ENCODE measurements at regions not wholly inside any gene's neighbourhood (a gene's known extent, or its start where the extent isn't known, plus 50 kb on each side); places are given as distances from the start of the nearest gene placed in this dataset.
"Not testable (repeated sequence)": the region's sequence is repeated elsewhere in the genome, so short reads cannot be mapped to it uniquely, and the experiment has no call there.

DNA sequence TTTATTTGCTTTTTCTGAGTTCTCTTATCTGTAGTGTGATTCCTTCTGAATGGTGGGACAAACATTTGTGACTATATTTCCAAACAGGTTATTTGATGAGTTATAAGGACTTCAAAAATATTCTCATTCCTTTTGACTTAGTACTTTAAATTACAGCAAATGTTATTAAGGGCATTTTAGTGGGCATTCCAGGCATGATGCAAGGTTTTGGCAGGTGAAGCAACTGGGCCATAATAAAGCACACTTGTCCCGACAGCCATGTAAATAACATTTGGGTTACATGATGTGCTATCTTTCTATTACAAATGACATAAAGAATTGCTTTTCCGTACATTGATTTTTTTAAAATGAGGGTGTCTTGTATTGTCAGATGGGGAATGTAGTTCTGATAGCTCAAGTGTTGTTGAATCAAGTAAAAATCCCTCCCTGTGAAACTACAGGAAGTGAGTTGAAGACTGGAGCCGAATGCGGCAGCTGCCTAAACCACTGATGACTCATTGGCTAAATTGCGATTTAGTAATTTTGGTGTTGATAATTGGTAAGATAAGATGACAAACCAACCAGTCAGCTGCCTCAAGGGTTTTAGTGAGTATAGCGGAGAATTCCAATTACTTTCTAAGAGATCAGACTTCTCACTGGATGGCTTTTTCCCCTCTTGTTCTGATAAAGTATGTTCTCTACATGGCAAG, 231.3 kb upstream of the NPY start:
- no peak for DNase-seq (ENCODE audit: low read depth in 2 of 2)

DNA sequence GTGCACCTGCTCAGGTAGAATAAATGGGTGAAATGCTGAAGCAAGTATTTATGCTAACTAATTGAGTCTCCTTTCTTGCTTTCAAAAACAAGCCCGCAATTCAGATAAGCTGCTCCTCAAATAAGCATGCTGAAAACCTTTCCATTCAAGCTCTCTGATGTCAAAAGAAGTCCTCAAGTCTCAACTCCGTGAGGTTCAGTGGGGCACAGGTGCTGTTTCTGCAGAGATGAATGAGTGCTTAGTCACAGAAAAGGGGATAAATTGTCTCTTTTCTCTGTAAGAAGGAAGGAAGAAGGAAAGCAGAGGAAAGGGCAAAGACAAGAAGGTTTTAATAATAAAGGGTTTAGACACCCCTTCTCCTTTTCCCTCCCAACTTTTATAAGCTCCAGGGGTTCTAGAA, 229.8 kb upstream of the NPY start:
- no peak for DNase-seq (ENCODE audit: low read depth in 2 of 2)

DNA sequence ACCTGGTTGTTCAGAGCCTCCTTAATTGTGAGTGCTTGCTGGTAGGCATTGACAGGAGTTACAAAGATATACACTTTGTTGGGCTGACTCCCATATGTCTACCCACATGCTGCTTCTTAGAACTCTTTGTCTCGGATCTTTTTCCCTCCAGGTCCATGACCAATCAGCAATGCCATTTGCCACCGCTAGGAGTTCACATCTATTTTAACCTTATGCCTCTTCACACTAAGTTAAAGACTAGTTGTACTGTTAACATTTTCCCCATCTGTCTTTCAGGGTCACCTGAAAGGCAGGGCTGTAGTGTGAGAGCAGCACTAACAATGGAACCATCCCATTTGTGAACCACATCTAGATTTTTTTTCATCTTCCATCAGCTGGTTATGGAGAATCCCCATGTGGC, 226.7 kb upstream of the NPY start:
- DNase-seq (ENCODE audit: low read depth in 2 of 2): no peak

DNA sequence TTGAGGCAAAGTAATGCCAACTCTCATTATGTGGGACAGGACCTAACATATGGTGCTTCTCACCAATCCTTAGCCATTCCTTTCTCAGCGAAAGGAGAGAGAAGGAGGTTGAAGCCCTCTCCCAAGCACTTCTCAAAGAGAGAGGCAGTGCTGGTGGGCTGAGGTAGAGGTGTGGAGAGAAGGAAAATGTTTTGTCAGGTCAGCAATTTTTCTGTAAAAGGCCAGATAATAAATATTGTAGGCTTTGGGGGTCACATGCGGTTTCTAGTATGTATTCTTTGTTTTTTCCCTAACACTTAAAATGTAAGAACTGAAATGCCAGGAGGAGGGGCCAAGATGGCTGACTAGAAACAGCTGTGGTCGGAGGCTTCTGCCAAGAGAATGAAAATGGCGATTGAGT, 225.0 kb upstream of the NPY start:
- no peak for DNase-seq (ENCODE audit: low read depth in 2 of 2)

DNA sequence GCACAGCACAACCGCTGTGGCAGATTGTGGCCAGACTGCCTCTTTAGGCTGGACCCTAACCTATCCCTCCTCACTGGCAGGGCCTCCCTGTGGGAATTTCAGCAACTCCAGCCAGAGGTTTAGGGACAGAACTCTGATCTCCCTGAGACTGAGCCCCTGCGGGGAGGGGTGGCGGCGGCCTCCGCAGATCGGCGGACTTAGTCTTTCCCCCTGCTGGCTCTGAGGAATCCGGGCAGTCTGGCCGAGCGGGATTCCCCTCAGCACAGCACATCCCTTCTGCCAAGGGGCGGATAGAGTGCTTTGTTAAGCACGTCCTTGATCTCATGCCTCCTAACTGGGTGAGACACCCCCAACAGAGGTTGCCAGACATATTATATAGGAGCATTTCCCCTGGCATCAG, 224.2 kb upstream of the NPY start:
- no peak for DNase-seq (ENCODE audit: low read depth in 2 of 2)

DNA sequence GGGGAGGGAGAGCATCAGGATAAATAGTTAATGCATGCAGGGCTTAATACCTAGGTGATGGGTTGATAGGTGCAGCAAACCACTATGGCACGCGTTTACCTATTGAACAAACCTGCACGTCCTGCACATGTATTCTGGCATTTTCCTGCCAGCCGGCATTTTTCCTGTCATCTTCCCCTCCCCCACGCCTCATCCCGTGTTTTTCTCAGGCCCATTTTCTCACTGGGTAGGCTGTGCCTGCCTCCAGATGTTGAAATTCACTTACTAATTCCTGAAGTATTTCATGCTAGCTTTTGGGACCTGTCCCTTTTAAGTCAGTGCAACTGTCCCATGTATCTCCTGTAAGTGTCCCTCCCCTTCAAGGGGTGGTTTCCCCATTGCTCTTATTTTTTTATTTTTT, 220.3 kb upstream of the NPY start:
- no peak for DNase-seq (ENCODE audit: low read depth in 2 of 2)

DNA sequence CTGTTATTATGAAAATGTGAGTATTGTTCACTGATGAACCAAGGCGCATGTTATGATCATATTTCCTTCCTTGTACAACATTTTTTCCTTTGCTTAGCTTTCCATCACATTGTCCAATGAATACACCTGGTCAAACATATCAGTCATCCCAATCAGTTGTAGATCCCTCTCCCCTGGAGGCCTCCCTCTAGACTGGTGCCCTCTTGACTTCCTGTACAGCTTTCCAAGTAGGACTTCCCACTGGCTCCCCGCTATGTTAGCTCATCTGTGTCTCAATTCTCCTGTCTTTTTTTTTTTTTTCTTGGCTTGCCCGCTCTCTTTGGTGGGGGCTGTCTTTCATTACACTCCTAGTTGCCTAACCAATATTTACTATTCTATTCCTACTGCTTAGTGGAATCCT, 214.2 kb upstream of the NPY start:
- no peak for DNase-seq (ENCODE audit: low read depth in 2 of 2)

DNA sequence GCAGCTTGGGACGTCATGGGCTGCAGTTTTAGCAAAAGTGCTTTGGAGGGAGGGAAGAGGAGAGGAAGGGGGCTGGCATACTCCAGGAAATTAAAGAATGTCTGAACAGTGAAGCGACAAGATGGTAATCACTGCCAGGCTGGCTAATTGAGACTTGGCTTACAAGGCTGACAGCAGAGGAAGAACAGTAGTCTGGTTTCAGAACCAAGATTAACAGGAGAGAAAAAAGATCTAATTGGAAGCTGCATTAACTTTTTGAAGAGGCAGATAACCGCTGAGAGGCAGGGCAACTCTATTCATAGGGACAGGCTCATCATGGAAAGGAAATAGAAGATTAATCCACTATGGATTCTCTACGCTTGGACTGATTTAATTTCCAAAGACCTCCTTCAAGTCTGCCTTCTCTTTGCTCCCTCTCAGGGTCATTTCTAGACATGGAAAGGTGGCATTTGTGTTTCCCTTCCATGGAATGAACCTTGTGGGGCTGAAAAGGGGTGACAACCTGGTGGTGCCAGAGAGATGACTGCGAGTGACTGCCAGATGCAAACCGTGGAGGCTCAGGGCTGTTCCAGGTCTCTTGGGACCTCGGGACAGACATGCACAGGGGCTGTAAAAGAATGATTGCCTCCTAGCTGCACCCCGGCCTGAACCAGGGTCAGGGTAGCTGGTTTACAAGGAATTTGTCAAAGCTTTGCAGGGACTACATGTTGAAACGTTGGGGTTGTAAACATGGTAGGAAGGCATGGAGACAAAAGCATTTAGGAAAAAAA, 210.2 kb upstream of the NPY start:
- DNase-seq (ENCODE audit: low read depth in 2 of 2): no peak

DNA sequence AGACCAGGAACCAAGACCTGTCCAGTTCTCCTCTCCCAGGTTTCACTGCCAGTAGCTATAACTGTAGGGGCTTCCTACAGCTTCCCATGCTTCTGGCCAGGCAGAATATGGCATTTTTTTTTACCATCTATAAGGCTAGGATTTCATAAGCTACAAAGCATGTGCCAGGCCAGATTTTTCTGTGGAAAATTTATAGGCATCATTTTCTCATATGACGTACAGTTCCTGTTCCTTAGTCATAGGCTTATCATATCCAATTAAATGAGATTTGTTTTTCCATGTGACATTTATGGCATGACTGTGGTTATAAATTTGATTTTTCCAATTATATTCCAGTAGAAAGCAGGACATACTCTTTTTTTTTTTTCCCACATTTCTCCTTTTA, 208.6 kb upstream of the NPY start:
- DNase-seq (ENCODE audit: low read depth in 2 of 2): no peak

DNA sequence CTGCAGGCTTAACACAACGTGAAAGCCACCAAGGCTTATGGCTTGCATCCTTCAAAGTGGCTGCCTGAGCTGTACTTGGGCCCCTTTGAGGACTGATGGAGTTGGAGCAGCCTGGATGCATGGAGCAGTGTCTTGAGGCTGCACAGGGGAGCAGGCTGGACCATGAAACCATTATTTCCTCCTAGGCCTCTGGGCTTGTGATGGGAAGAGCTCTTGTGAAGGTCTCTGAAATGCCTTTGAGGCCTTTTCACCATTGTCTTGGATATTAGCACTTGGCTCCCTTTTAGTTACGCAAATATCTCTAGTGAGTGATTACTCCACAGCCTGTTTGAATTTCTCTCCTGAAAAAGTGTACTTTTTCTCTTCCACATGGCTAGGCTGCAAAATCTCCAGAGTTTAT, 201.2 kb upstream of the NPY start:
- no peak for DNase-seq (ENCODE audit: low read depth in 2 of 2)

- DNase-seq (ENCODE audit: low read depth in 2 of 2): no peak
These were observed 181.0 kb upstream of the NPY start for GRCh38 chr7:24102988-24103387.

- DNase-seq (ENCODE audit: low read depth in 2 of 2): no peak
These were observed 175.0 kb upstream of the NPY start for GRCh38 chr7:24108906-24109376.

DNA sequence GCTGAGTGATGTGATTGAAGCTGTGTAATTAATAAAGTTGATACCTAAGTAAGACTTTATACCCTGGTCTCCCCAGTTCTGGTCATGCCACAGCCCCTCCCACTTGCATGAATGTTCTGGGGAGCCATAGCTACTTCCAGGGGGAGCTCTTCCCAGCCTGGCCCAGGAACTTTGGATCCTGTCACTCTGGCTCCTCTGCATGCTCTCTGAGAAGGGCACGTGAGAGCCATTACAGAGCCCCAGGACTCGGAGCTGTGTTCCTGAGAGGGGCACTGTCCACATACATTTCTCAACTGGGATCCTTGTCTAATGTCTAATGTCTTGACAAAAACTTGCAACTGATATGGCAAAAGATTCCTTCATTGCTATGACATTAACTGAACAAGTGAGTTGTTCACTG, 173.9 kb upstream of the NPY start:
- no peak for DNase-seq (ENCODE audit: low read depth in 2 of 2)

DNA sequence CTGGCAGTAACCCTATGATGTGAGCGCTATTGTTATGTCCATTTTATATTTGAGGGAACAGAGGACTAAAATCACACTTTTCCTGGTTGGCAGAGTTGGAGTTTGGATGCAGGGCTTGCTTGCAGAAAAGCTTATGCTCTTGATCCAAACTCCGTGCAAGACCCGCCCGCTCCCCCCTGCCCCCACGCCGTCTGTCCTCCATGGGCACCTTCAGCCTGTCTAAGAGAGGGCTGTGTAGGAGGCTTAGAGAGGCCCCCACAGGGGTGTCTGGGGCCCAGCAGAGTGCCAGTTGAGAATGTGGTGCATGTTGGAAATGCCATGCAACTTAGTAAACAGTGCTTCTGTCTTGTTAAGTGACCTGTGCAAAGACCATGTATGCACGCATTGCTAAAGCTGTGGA, 170.5 kb upstream of the NPY start:
- DNase-seq (ENCODE audit: low read depth in 2 of 2): no peak

DNA sequence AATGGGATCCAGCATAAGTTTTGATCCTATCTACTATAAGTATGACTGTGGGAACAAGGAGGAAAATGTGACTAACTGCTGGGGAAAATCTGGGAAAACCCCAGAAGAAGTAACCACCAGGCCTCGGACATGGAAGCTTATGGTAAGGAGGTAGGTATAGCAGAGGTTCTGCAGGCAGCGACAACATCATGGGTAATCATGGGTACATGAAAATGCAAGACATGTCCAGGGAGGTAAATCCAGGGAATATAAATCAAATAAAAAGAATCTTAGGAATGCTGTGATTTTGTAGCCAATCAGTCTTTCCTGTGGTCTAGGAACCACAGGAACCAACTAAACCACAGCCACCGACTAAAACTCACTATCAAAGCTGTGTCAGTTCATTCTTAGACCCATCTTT, 168.3 kb upstream of the NPY start:
- DNase-seq (ENCODE audit: low read depth in 2 of 2): no peak

DNA sequence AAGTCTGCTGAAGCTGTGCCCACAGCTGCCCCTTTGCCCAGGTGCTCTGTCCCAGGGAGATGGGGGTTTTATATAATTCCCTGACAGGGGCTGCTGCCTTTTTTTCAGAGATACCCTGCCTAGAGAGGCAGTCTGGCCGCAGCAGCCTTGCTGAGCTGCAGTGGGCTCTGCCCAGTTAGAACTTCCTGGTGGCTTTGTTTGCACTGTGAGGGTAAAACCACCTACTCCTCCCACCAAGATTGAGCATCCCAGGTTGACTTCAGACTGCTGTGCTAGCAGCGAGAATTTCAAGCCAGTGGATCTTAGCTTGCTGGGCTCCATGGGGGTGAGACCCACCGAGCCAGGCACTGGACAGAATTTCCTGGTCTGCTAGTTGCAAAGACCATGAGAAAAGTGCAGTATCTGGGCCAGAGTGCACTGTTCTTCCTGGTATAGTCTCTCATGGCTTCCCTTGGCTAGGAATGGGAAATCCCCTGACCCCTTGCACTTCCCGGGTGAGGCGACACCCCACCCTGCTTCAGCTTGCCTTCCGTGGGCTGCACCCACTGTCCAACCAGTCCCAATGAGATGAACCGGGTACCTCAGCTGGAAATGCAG, 166.0 kb upstream of the NPY start:
- not testable (repeated sequence) for DNase-seq (ENCODE audit: low read depth in 2 of 2)

- DNase-seq (ENCODE audit: low read depth in 2 of 2): no peak
These were observed 164.1 kb upstream of the NPY start for GRCh38 chr7:24119852-24120251.

GRCh38 chr7:24123076-24123475, 160.9 kb upstream of the NPY start:
- no peak for DNase-seq (ENCODE audit: low read depth in 2 of 2)

- no peak for DNase-seq (ENCODE audit: low read depth in 2 of 2)
These were observed 158.2 kb upstream of the NPY start for GRCh38 chr7:24125765-24126164.

- no peak for DNase-seq (ENCODE audit: low read depth in 2 of 2)
These were observed 156.1 kb upstream of the NPY start for GRCh38 chr7:24127930-24128329.

DNA sequence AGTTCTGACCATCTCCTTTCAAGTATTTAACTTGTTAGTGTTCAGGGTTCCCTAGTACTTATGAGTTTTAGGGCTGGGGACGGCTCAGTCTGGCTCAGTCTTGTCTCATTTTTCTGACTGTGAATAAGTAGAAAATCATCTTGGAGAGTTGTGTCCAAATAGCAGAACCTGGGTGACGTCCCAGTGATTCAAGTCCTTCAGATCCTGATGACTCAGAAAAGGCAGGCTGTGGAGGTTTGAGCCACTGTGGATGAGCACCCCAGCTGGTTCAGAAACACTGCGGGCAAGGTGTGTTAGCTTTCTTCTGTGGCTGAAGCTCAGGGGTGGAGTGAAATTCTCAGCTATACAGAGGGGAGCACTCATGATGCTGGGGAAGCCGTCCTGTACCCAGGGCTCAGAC, 154.4 kb upstream of the NPY start:
- DNase-seq (ENCODE audit: low read depth in 2 of 2): no peak

- DNase-seq (ENCODE audit: low read depth in 2 of 2): no peak
These were observed 153.4 kb upstream of the NPY start for GRCh38 chr7:24130631-24131030.

DNA sequence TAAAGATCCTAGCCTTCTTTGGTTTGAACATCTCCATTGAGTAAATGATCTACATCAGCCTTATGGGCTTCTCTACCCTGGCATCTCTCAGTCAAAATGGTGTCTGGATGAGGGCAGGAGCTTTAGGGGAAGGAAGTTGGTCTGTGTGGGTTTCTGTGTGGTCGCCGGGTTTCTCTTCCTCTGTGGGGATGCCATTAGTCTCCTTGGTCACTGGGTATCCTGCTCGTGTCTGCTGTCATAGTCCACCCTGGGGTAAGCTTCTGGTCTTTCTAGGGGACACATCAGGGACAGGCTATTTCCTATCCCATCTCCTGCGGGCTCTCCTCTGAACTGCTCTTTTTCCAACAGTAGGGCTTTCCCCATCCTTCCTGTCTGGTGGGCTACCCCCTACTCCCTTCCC, 150.3 kb upstream of the NPY start:
- no peak for DNase-seq (ENCODE audit: low read depth in 2 of 2)

Data from stimulated activated CD4-positive, alpha-beta T cell treated with anti-CD3 and anti-CD28 coated beads, Interleukin-12 subunit alpha, Interleukin-12 subunit beta, amount 100 ng/mL, for 24 hours (primary cell).